T-cell (primary cell): ENCODE measurements at regions not wholly inside any gene's neighbourhood (a gene's known extent, or its start where the extent isn't known, plus 50 kb on each side); places are given as distances from the start of the nearest gene placed in this dataset.

ENCODE experiments used
- ATAC-seq, 4 experiments: fragments of 200-7000 bp in 3 of 4; fragments of 150-1000 bp in 1 of 4; cut with Tn5 transposase; replicated peaks in 1 of 4; 1 replicate in 3 of 4; 2 replicates in 1 of 4; pipeline ENCODE4 v1.10.0; 2021; ENCODE audit warnings: moderate library complexity in 3 of 4, mild to moderate bottlenecking in 2 of 4, moderate number of reproducible peaks in 1 of 4
- CTCF ChIA-PET, 2 donors: fragments of 300-600 bp; sonication (Branson Sonifier 250); formaldehyde crosslinking; loops; one replicate each; lab custom pipeline; 2022; ENCODE audit warnings: antibody characterized with exemption in 2 of 2; lab: Charles Lee
- POLR2A ChIA-PET, 2 donors: fragments of 300-600 bp; sonication (Branson Sonifier 250); formaldehyde crosslinking; loops; one replicate each; lab custom pipeline; 2022; ENCODE audit warnings: antibody characterized with exemption in 2 of 2; lab: Charles Lee
- DNase-seq, 35 experiments: peaks; one replicate each; pipeline versions ENCODE4 v3.0.0 to v3.0.0-alpha.2; 2013 to 2023
- H3K27ac ChIP-seq: one replicate; pipeline ENCODE4 v1.5.1; 2013; ENCODE audit warnings: low read length
- H3K27me3 ChIP-seq, 2 experiments: replicated peaks in 1 of 2; 1 replicate in 1 of 2; 2 replicates in 1 of 2; pipeline versions ENCODE4 v1.6.1 to v1.7.0; 2013; ENCODE audit warnings: low read length in 1 of 2, mixed read lengths in 1 of 2; ENCODE audit not compliant: control insufficient read depth in 2 of 2, insufficient read depth in 2 of 2; ENCODE audit errors: extremely low read depth in 1 of 2
- H3K36me3 ChIP-seq, 2 donors: 1 replicate in 1 of 2; 2 replicates in 1 of 2; pipeline versions ENCODE4 v1.6.1 to v1.7.0; 2013; ENCODE audit warnings: low read length in 1 of 2; ENCODE audit not compliant: control insufficient read depth in 2 of 2, insufficient read depth in 1 of 2; ENCODE audit errors: extremely low read depth in 1 of 2
- H3K4me1 ChIP-seq, 2 experiments: 1 replicate in 1 of 2; 2 replicates in 1 of 2; pipeline versions ENCODE4 v1.6.1 to v1.7.0; 2013; ENCODE audit warnings: low read length in 2 of 2, mixed read lengths in 1 of 2; ENCODE audit not compliant: insufficient read depth in 2 of 2, control insufficient read depth in 1 of 2; ENCODE audit errors: extremely low read depth in 1 of 2
- H3K4me3 ChIP-seq, 2 donors: 1 replicate in 1 of 2; 2 replicates in 1 of 2; pipeline versions ENCODE4 v1.5.1 to v1.7.0; 2013; ENCODE audit warnings: mild to moderate bottlenecking in 2 of 2, low read length in 1 of 2, moderate library complexity in 1 of 2; ENCODE audit not compliant: control insufficient read depth in 1 of 2; ENCODE audit errors: extremely low read depth in 1 of 2
- H3K9me3 ChIP-seq: 2 replicates; pipeline ENCODE4 v1.7.0; 2013
- H3K27ac Mint-ChIP-seq, 2 donors: one replicate each; pipeline ENCODE4 v1.8.0; 2020 to 2021; ENCODE audit warnings: mild to moderate bottlenecking in 2 of 2, mixed read lengths in 2 of 2
- H3K27me3 Mint-ChIP-seq, 2 donors: one replicate each; pipeline ENCODE4 v1.8.0; 2021 to 2022; ENCODE audit warnings: mixed read lengths in 2 of 2
- H3K36me3 Mint-ChIP-seq: one replicate; pipeline ENCODE4 v1.8.0; 2021; ENCODE audit warnings: mixed read lengths
- H3K4me1 Mint-ChIP-seq, 3 donors: one replicate each; pipeline ENCODE4 v1.8.0; 2020 to 2022; ENCODE audit warnings: mixed read lengths in 3 of 3, mild to moderate bottlenecking in 1 of 3
- H3K4me3 Mint-ChIP-seq, 3 donors: one replicate each; pipeline ENCODE4 v1.8.0; 2020 to 2022; ENCODE audit warnings: mild to moderate bottlenecking in 3 of 3, mixed read lengths in 3 of 3, moderate library complexity in 3 of 3
- H3K9me3 Mint-ChIP-seq, 3 donors: one replicate each; pipeline ENCODE4 v1.8.0; 2020 to 2022; ENCODE audit warnings: mixed read lengths in 3 of 3
- WGBS: methylation state at CpG from one replicate; pipeline ENCODE4 v1.1.5; 2013; ENCODE audit warnings: missing lambda C conversion rate; ENCODE audit not compliant: insufficient coverage; 5-methylcytosine and 5-hydroxymethylcytosine counted together

DNA sequence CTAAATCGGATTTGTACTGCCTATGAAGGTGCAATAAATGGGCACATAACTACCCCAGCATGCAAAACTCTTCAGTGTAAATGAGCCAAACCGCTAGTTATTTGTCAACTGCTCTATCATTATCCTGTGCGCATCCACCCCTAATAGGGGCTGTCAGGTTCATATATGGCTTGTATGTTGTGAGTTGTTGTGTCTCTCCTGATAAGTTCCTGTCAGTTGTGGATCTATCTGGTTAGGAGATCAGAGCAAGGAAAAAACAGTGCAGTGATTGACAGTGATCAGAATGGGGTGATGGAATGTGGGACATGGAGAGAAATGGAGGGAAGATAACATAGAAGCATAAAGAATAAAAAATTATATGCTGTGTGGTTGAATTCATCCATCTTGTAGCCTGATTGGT is 686.9 kb upstream of the ID4 start:
- WGBS, result no CpG with 5 or more reads among the region's 3 CpGs
- Histone ChIP-seq H3K27ac (no peak overlapping the region), H3K9me3 (no peaks in the 10 kb centered on the region), H3K27me3 (no peaks in the 10 kb centered on the region), H3K4me1 (no peaks in the 10 kb centered on the region), H3K36me3 (no peaks in the 10 kb centered on the region), H3K4me3 (no peak overlapping the region)
- ChIA-PET CTCF (no interaction called here), POLR2A (no interaction called here)
- ATAC-seq (no peak), DNase-seq (no peak)
- no peaks in the 10 kb centered on the region for H3K27me3 Mint-ChIP-seq
- H3K4me3 Mint-ChIP-seq, result no peak overlapping the region
- H3K27ac Mint-ChIP-seq, result no peak overlapping the region
- no peaks in the 10 kb centered on the region for H3K36me3 Mint-ChIP-seq
- H3K9me3 Mint-ChIP-seq, result peaks cover 2 to 17% (median 10%) of the 10 kb centered on the region in 3 donors
- no peaks in the 10 kb centered on the region for H3K4me1 Mint-ChIP-seq

DNA sequence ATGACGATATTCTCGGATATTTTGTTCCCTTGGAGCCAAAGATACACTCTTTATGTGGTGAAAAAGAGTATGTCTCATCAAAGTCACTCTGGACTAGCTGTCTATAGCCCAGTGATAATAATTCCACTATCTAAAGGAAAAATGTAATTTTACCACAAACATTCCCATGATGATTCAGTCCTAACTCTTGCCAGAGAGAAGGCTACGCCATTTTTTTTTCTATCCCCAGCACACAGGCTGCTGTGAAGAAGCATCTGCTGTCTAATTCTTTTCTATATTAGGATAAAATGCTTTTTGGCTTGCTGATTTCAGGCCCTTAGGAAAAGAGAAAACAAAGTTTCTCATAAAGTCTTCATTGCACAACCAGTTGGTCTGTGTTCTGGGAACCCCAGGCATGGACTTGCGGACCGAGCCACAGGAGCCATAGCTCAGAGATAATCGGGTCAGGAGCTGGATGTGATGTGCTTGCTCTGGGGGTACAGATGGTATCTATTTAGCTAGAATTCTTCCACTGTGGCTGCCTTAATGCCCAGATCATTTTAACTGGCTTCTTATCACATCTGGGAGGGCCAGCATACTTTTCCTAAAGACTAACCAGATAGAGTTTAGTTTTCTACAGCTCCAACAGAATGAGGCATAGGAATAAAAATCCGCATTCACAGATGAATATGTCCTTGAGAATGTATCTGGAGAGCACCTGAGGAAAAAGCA is 683.7 kb upstream of the ID4 start:
- no CpG with 5 or more reads among the region's 7 CpGs for WGBS
- Histone ChIP-seq H3K4me1 (no peaks in the 10 kb centered on the region), H3K27ac (no peak overlapping the region), H3K9me3 (no peaks in the 10 kb centered on the region), H3K27me3 (no peaks in the 10 kb centered on the region), H3K4me3 (no peak overlapping the region), H3K36me3 (no peaks in the 10 kb centered on the region)
- H3K36me3 Mint-ChIP-seq, result no peaks in the 10 kb centered on the region
- DNase-seq, result no peak
- H3K4me3 Mint-ChIP-seq, result no peak overlapping the region
- no peak overlapping the region for H3K27ac Mint-ChIP-seq
- ChIA-PET CTCF (no interaction called here), POLR2A (interaction anchor here in 1 of 2 donors (0.5 kb wide), 1 partner anchor 647 kb away, joined by 6 read pairs; no protein-coding TSS in a partner anchor)
- ATAC-seq, result no peak
- no peaks in the 10 kb centered on the region for H3K27me3 Mint-ChIP-seq
- H3K9me3 Mint-ChIP-seq, result peaks cover 2 to 14% (median 10%) of the 10 kb centered on the region in 3 donors
- no peaks in the 10 kb centered on the region for H3K4me1 Mint-ChIP-seq

DNA sequence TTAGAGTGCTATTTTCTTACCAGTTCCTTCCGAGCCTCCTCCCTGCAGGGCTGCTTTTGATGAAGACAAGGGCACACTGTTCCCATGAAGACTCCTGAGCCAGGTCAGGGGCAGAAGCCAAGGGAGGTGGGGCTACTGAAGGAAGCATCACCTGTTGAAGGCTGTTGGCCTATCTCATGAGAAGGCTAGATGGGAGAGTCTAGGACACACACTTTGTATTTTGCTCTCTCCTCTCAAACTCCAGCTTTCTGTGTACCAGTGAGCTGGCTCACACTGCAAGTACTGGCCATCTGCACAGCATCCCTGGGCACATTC is 683.2 kb upstream of the ID4 start:
- peaks cover 2 to 14% (median 10%) of the 10 kb centered on the region in 3 donors for H3K9me3 Mint-ChIP-seq

DNA sequence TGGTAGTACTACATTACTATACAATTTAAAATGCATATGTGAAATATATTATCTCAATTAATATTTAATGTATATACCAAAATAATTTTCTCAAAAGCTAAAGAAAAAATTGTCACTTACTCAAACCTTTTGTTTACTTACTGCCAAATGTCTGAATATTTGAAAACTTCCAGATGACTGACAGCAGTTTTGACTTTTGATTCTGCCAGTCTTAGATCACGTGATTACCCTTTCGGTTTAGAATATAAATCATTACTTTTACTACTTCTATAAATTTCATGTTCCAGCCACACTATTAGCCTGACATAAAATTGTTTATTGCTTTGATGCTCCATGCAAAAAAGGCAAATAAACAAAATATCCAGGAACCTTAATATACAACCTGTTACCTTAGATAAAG is 680.7 kb upstream of the ID4 start:
- Histone ChIP-seq H3K4me3 (no peak overlapping the region), H3K36me3 (no peaks in the 10 kb centered on the region), H3K9me3 (no peaks in the 10 kb centered on the region), H3K27ac (no peak overlapping the region), H3K27me3 (no peaks in the 10 kb centered on the region), H3K4me1 (no peaks in the 10 kb centered on the region)
- POLR2A ChIA-PET, result no interaction called here
- Mint-ChIP-seq H3K36me3 (no peaks in the 10 kb centered on the region), H3K27ac (no peak overlapping the region), H3K27me3 (no peaks in the 10 kb centered on the region), H3K4me1 (no peaks in the 10 kb centered on the region), H3K4me3 (no peak overlapping the region), H3K9me3 (peaks cover 2 to 14% (median 14%) of the 10 kb centered on the region in 3 donors)
- 60% methylated on average over 1 of the region's 2 CpGs for WGBS
- ATAC-seq (no peak), DNase-seq (no peak)
- CTCF ChIA-PET, result interaction anchor here in 1 of 2 donors (0.6 kb wide), 1 partner anchor 24 kb away, joined by 3 read pairs; no protein-coding TSS in a partner anchor

More for the DNA sequence above, 683.2 kb upstream of the ID4 start:
- no peaks in the 10 kb centered on the region for H3K27me3 ChIP-seq
- no peaks in the 10 kb centered on the region for H3K4me1 ChIP-seq
- ChIA-PET POLR2A (interaction anchor here in 1 of 2 donors (0.5 kb wide), 1 partner anchor 646 kb away, joined by 6 read pairs; no protein-coding TSS in a partner anchor), CTCF (no interaction called here)
- Mint-ChIP-seq H3K27ac (no peak overlapping the region), H3K4me3 (no peak overlapping the region), H3K27me3 (no peaks in the 10 kb centered on the region), H3K4me1 (no peaks in the 10 kb centered on the region), H3K36me3 (no peaks in the 10 kb centered on the region)
- no peaks in the 10 kb centered on the region for H3K36me3 ChIP-seq
- ATAC-seq (no peak), DNase-seq (no peak)
- 80% methylated on average over 1 of the region's 1 CpG for WGBS
- H3K4me3 ChIP-seq, result no peak overlapping the region
- H3K9me3 ChIP-seq, result no peaks in the 10 kb centered on the region
- no peak overlapping the region for H3K27ac ChIP-seq

DNA sequence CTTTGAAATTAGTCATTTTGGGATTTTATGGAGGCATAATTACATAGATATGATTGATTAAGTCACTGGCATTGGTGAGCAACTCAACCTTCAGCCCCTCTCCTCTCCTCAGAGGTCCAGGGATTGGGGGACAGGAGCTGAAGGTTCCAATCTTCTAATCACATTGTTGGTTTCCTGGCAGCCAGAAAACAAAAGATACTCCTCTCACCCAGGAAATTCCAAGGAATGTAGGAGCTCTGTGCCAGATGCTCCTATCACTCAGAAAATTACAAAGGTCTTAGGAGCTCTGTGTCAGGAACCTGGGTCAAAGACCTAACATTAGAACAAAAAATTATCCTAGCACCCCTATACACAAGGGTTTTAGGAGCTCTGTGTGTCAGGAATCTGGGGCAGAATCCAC is 679.7 kb upstream of the ID4 start:
- no peaks in the 10 kb centered on the region for H3K36me3 ChIP-seq
- no peak overlapping the region for H3K27ac ChIP-seq
- H3K4me3 ChIP-seq, result no peak overlapping the region
- CTCF ChIA-PET, result no interaction called here
- no peaks in the 10 kb centered on the region for H3K36me3 Mint-ChIP-seq
- H3K27ac Mint-ChIP-seq, result no peak overlapping the region
- no peaks in the 10 kb centered on the region for H3K9me3 ChIP-seq
- no peaks in the 10 kb centered on the region for H3K27me3 Mint-ChIP-seq
- ATAC-seq, result no peak
- no peak for DNase-seq
- no peaks in the 10 kb centered on the region for H3K4me1 Mint-ChIP-seq
- H3K9me3 Mint-ChIP-seq, result peaks cover 2 to 10% (median 8%) of the 10 kb centered on the region in 3 donors
- no peaks in the 10 kb centered on the region for H3K4me1 ChIP-seq
- H3K27me3 ChIP-seq, result no peaks in the 10 kb centered on the region
- no peak overlapping the region for H3K4me3 Mint-ChIP-seq
- POLR2A ChIA-PET, result no interaction called here

DNA sequence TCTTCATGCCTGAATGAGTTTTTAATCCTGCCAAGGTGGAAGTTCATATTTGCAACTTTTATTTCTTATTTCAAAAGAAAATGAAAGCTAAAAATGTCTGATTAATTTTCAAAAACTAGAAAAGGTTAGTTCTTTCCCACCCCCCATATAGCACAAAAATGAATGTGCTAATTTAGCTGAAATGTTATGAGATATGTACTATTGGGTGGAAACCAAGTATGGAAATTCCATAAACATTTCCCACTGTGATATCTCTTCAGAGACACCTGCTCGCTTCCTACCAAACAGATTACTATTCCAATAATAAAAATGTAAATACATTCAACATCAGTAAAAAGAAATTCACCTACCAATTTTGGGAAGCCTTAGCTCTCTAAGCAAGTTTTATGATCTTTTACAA is 678.6 kb upstream of the ID4 start:
- no peak overlapping the region for H3K4me3 ChIP-seq
- H3K27me3 Mint-ChIP-seq, result no peaks in the 10 kb centered on the region
- H3K4me3 Mint-ChIP-seq, result no peak overlapping the region
- no peaks in the 10 kb centered on the region for H3K4me1 Mint-ChIP-seq
- DNase-seq (no peak), ATAC-seq (no peak)
- WGBS, result no CpG with 5 or more reads among the region's 1 CpG
- POLR2A ChIA-PET, result no interaction called here
- H3K27me3 ChIP-seq, result no peaks in the 10 kb centered on the region
- H3K9me3 Mint-ChIP-seq, result peaks cover 2 to 8% (median 5%) of the 10 kb centered on the region in 3 donors
- no peaks in the 10 kb centered on the region for H3K9me3 ChIP-seq
- H3K36me3 Mint-ChIP-seq, result no peaks in the 10 kb centered on the region
- CTCF ChIA-PET, result no interaction called here
- H3K27ac Mint-ChIP-seq, result no peak overlapping the region
- H3K27ac ChIP-seq, result no peak overlapping the region
- H3K4me1 ChIP-seq, result no peaks in the 10 kb centered on the region
- H3K36me3 ChIP-seq, result no peaks in the 10 kb centered on the region
